Hypothalamus (tissue), 51 donors: ENCODE measurements at regions not wholly inside any gene's neighbourhood (a gene's known extent, or its start where the extent isn't known, plus 50 kb on each side); places are given as distances from the start of the nearest gene placed in this dataset.
"Not testable (repeated sequence)": the region's sequence is repeated elsewhere in the genome, so short reads cannot be mapped to it uniquely, and the experiment has no call there.

Experiments
- DNase-seq, 51 donors: peaks; one replicate each; lab custom pipeline; 2025; lab: John Stamatoyannopoulos, UW

- not testable (repeated sequence) for DNase-seq
These were observed 61.7 kb downstream of the DMRTA1 start for GRCh38 chr9:22508354-22508753.

- no peak for DNase-seq
These were observed 62.2 kb downstream of the DMRTA1 start for GRCh38 chr9:22508790-22509189.

- no peak for DNase-seq
These were observed 65.9 kb downstream of the DMRTA1 start for GRCh38 chr9:22512495-22512894.

GRCh38 chr9:22514871-22515270 is 68.2 kb downstream of the DMRTA1 start:
- DNase-seq, result no peak

GRCh38 chr9:22522206-22522740 is 75.6 kb downstream of the DMRTA1 start:
- no peak for DNase-seq

GRCh38 chr9:22528485-22528884 is 81.9 kb downstream of the DMRTA1 start:
- peak in 2 of 51 donors; percentile 0 to 4 for DNase-seq

- DNase-seq, result no peak
These were observed 83.0 kb downstream of the DMRTA1 start for GRCh38 chr9:22529426-22530199.

- DNase-seq, result no peak
These were observed 89.2 kb downstream of the DMRTA1 start for GRCh38 chr9:22535780-22536179.

- no peak for DNase-seq
These were observed 91.1 kb downstream of the DMRTA1 start for GRCh38 chr9:22537721-22538120.

GRCh38 chr9:22548625-22549024 is 102.0 kb downstream of the DMRTA1 start:
- no peak for DNase-seq

- no peak for DNase-seq
These were observed 128.1 kb downstream of the DMRTA1 start for GRCh38 chr9:22574740-22575139.

GRCh38 chr9:22580788-22581187 is 134.2 kb downstream of the DMRTA1 start:
- no peak for DNase-seq

- no peak for DNase-seq
These were observed 135.6 kb downstream of the DMRTA1 start for GRCh38 chr9:22582221-22582620.

- DNase-seq, result no peak
These were observed 142.3 kb downstream of the DMRTA1 start for GRCh38 chr9:22588918-22589317.

- DNase-seq, result no peak
These were observed 143.9 kb downstream of the DMRTA1 start for GRCh38 chr9:22590336-22591033.

- no peak for DNase-seq
These were observed 149.2 kb downstream of the DMRTA1 start for GRCh38 chr9:22595805-22596204.

GRCh38 chr9:22617156-22617555 is 170.5 kb downstream of the DMRTA1 start:
- DNase-seq, result no peak

GRCh38 chr9:22622815-22623214 is 176.2 kb downstream of the DMRTA1 start:
- no peak for DNase-seq

GRCh38 chr9:22623236-22623635 is 176.6 kb downstream of the DMRTA1 start:
- DNase-seq, result no peak

GRCh38 chr9:22625540-22625939 is 178.9 kb downstream of the DMRTA1 start:
- no peak for DNase-seq

- DNase-seq, result no peak
These were observed 196.9 kb downstream of the DMRTA1 start for GRCh38 chr9:22643541-22643940.

- no peak for DNase-seq
These were observed 199.3 kb downstream of the DMRTA1 start for GRCh38 chr9:22645893-22646292.
